Left lung (tissue), 4 donors: ENCODE measurements at regions not wholly inside any gene's neighbourhood (a gene's known extent, or its start where the extent isn't known, plus 50 kb on each side); places are given as distances from the start of the nearest gene placed in this dataset.

Experiments
- ATAC-seq: fragments of 200-7000 bp; cut with Tn5 transposase; one replicate; pipeline ENCODE4 v1.9.1; 2020; ENCODE audit warnings: moderate library complexity
- DNase-seq, 4 donors: peaks; one replicate each; pipeline ENCODE4 v3.0.0-alpha.2; 2013 to 2020
- H3K27ac ChIP-seq, 2 donors: fragments of 200-600 bp; sonication (generic) in 1 of 2; one replicate each; pipeline versions ENCODE4 v1.5.0 to v1.8.0; 2020 to 2021
- H3K27me3 ChIP-seq, 2 donors: fragments of 200-600 bp; sonication (generic) in 1 of 2; one replicate each; pipeline versions ENCODE4 v1.5.0 to v1.8.0; 2020 to 2021
- H3K36me3 ChIP-seq, 2 donors: fragments of 200-600 bp; sonication (generic) in 1 of 2; one replicate each; pipeline versions ENCODE4 v1.5.0 to v1.8.0; 2020 to 2021
- H3K4me1 ChIP-seq, 2 donors: fragments of 200-600 bp; one replicate each; pipeline ENCODE4 v1.8.0; 2021
- H3K4me3 ChIP-seq, 2 donors: fragments of 200-600 bp; sonication (generic) in 1 of 2; one replicate each; pipeline versions ENCODE4 v1.5.0 to v1.8.0; 2020 to 2021; ENCODE audit warnings: mild to moderate bottlenecking in 1 of 2
- H3K9me3 ChIP-seq, 2 donors: fragments of 200-600 bp; sonication (generic) in 1 of 2; one replicate each; pipeline versions ENCODE4 v1.5.0 to v1.8.0; 2020 to 2021
- intact Hi-C, 2 donors: fragments of 100-400 bp; cut with DNase I; formaldehyde crosslinking; loops; one replicate each; pipeline versions ENCODE4 v1.11.2 to v1.14.2; 2022
- TF ChIP-seq, protein P1 (sequence below), 2 donors: fragments of 200-600 bp; sonication (generic) in 1 of 2; IDR thresholded peaks; one replicate each; pipeline versions ENCODE4 v1.5.0 to v1.8.0; 2021; ENCODE audit warnings: antibody characterized with exemption in 2 of 2
- donor health status: DM: no; HTN: yes; CAD: no.
- donor health status: DM: no; HTN: no; CAD: no.

GRCh38 chr3:78134496-78134895 lies 1094.6 kb downstream of the ROBO2 start:
- Histone ChIP-seq H3K4me1 (no peaks in the 10 kb centered on the region), H3K9me3 (no peaks in the 10 kb centered on the region), H3K36me3 (no peaks in the 10 kb centered on the region), H3K27me3 (no peaks in the 10 kb centered on the region), H3K4me3 (no peak overlapping the region), H3K27ac (no peak overlapping the region)
- intact Hi-C loops, result no loop called here
- DNase-seq (no peak), ATAC-seq (no peak)
- TF ChIP-seq, protein P1, sequence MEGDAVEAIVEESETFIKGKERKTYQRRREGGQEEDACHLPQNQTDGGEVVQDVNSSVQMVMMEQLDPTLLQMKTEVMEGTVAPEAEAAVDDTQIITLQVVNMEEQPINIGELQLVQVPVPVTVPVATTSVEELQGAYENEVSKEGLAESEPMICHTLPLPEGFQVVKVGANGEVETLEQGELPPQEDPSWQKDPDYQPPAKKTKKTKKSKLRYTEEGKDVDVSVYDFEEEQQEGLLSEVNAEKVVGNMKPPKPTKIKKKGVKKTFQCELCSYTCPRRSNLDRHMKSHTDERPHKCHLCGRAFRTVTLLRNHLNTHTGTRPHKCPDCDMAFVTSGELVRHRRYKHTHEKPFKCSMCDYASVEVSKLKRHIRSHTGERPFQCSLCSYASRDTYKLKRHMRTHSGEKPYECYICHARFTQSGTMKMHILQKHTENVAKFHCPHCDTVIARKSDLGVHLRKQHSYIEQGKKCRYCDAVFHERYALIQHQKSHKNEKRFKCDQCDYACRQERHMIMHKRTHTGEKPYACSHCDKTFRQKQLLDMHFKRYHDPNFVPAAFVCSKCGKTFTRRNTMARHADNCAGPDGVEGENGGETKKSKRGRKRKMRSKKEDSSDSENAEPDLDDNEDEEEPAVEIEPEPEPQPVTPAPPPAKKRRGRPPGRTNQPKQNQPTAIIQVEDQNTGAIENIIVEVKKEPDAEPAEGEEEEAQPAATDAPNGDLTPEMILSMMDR (IDR thresholded peaks at IDR 0.05), result no peak

- Histone ChIP-seq H3K9me3 (peaks cover 0 to 7% of the 10 kb centered on the region in 2 donors), H3K27me3 (no peaks in the 10 kb centered on the region), H3K4me1 (no peaks in the 10 kb centered on the region), H3K36me3 (no peaks in the 10 kb centered on the region), H3K4me3 (no peak overlapping the region), H3K27ac (no peak overlapping the region)
- DNase-seq, result no peak
- ATAC-seq, result no peak
- TF ChIP-seq, protein P1 (IDR thresholded peaks at IDR 0.05), result no peak
- intact Hi-C loops, result no loop called here
These were observed 1099.3 kb downstream of the ROBO2 start for GRCh38 chr3:78139166-78139565.

DNA sequence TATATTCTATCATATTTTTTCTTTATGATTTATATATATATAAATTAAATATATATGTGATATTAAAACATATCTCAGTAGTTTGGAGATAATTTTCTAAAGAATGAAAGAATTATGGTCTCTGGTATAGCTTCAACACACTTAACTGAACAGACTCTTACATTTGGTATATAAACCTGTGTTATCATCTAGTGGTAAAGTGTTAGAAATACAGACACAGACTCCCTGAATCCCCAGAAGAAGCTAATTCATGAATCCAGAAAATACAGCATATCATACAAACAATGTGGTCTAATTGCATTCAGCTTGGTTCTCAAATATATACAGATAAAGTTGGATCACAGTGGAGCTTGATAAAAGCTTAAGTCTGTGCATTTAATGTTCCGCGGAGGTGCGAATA lies 1100.4 kb downstream of the ROBO2 start:
- no peak for ATAC-seq
- no peak overlapping the region for H3K4me3 ChIP-seq
- TF ChIP-seq, protein P1 (IDR thresholded peaks at IDR 0.05), result no peak
- H3K27me3 ChIP-seq, result no peaks in the 10 kb centered on the region
- no peaks in the 10 kb centered on the region for H3K4me1 ChIP-seq
- H3K9me3 ChIP-seq, result peaks cover 0 to 7% of the 10 kb centered on the region in 2 donors
- H3K36me3 ChIP-seq, result no peaks in the 10 kb centered on the region
- DNase-seq, result no peak
- intact Hi-C loops, result no loop called here
- H3K27ac ChIP-seq, result no peak overlapping the region

DNA sequence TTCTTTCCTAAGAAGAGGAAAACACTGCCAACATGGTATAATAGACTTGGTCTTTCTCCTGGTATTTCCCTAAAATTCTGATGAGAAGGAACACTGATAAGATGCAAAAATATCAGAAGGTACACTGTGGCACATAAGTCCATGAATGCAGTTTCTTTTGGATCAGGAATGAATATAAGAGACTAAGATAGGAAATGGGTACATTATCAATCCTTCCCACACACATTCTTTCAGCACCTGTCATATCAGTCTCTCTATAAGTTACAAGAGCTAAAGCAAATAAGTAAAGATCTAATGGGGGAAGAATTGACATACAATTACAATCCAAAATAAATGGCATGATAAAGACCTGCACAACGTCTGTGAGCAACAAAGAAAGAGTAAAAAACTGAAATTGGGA lies 1101.0 kb downstream of the ROBO2 start:
- no peak for ATAC-seq
- no peak overlapping the region for H3K4me3 ChIP-seq
- H3K9me3 ChIP-seq, result peaks cover 0 to 7% of the 10 kb centered on the region in 2 donors
- no peaks in the 10 kb centered on the region for H3K36me3 ChIP-seq
- intact Hi-C loops, result no loop called here
- no peak for DNase-seq
- H3K27ac ChIP-seq, result no peak overlapping the region
- no peaks in the 10 kb centered on the region for H3K4me1 ChIP-seq
- TF ChIP-seq, protein P1 (IDR thresholded peaks at IDR 0.05), result no peak
- H3K27me3 ChIP-seq, result no peaks in the 10 kb centered on the region

GRCh38 chr3:78141269-78141668 lies 1101.4 kb downstream of the ROBO2 start:
- H3K4me3 ChIP-seq, result no peak overlapping the region
- no peak overlapping the region for H3K27ac ChIP-seq
- ATAC-seq, result no peak
- intact Hi-C loops, result no loop called here
- H3K36me3 ChIP-seq, result no peaks in the 10 kb centered on the region
- H3K27me3 ChIP-seq, result no peaks in the 10 kb centered on the region
- DNase-seq, result no peak
- H3K9me3 ChIP-seq, result peaks cover 0 to 7% of the 10 kb centered on the region in 2 donors
- H3K4me1 ChIP-seq, result no peaks in the 10 kb centered on the region
- TF ChIP-seq, protein P1 (IDR thresholded peaks at IDR 0.05), result no peak
